ENCODE measurements at regions not wholly inside any gene's neighbourhood (a gene's known extent, or its start where the extent isn't known, plus 50 kb on each side); places are given as distances from the start of the nearest gene placed in this dataset.

- TF ChIP-seq CTCF (IDR thresholded peaks at IDR 0.05; ENCODE audit: low read depth, low read length) = no peak
- no peak overlapping the region for H3K4me3 ChIP-seq (ENCODE audit: low read depth, low read length)
Measured at GRCh38 chr15:31268911-31269784, 57.5 kb upstream of the KLF13 start.

- TF ChIP-seq CTCF (IDR thresholded peaks at IDR 0.05; ENCODE audit: low read depth, low read length) = no peak
- no peak overlapping the region for H3K4me3 ChIP-seq (ENCODE audit: low read depth, low read length)
Measured at GRCh38 chr15:31269816-31270575, 56.6 kb upstream of the KLF13 start.

GRCh38 chr15:31270767-31271166, 55.9 kb upstream of the KLF13 start:
- H3K4me3 ChIP-seq (ENCODE audit: low read depth, low read length) = no peak overlapping the region
- no peak for TF ChIP-seq CTCF (IDR thresholded peaks at IDR 0.05; ENCODE audit: low read depth, low read length)

- no peak overlapping the region for H3K4me3 ChIP-seq (ENCODE audit: low read depth, low read length)
- no peak for TF ChIP-seq CTCF (IDR thresholded peaks at IDR 0.05; ENCODE audit: low read depth, low read length)
Measured at GRCh38 chr15:31271224-31271635, 55.4 kb upstream of the KLF13 start.

GRCh38 chr15:31271711-31272557, 54.7 kb upstream of the KLF13 start:
- TF ChIP-seq CTCF (IDR thresholded peaks at IDR 0.05; ENCODE audit: low read depth, low read length) = no peak
- no peak overlapping the region for H3K4me3 ChIP-seq (ENCODE audit: low read depth, low read length)

GRCh38 chr15:31272558-31273257, 53.9 kb upstream of the KLF13 start:
- TF ChIP-seq CTCF (IDR thresholded peaks at IDR 0.05; ENCODE audit: low read depth, low read length) = no peak
- H3K4me3 ChIP-seq (ENCODE audit: low read depth, low read length) = no peak overlapping the region
